Brain microvascular endothelial cell (primary cell): ENCODE measurements at regions not wholly inside any gene's neighbourhood (a gene's known extent, or its start where the extent isn't known, plus 50 kb on each side); places are given as distances from the start of the nearest gene placed in this dataset.

Source experiments
- DNase-seq: peaks from one replicate; pipeline ENCODE4 v3.0.0-alpha.2; 2020
- H3K27ac ChIP-seq: fragments of 250-450 bp; sonication (Bioruptor Pico); 2 replicates; pipeline ENCODE4 v1.5.1; 2020; ENCODE audit warnings: mild to moderate bottlenecking, moderate library complexity
- H3K27me3 ChIP-seq: fragments of 250-450 bp; sonication (Bioruptor Pico); replicated peaks from 2 replicates; pipeline ENCODE4 v1.5.1; 2020; ENCODE audit warnings: mild to moderate bottlenecking
- H3K36me3 ChIP-seq: fragments of 250-450 bp; sonication (Bioruptor Pico); replicated peaks from 2 replicates; pipeline ENCODE4 v1.5.1; 2020; ENCODE audit warnings: mild to moderate bottlenecking
- H3K4me3 ChIP-seq: 2 replicates; pipeline ENCODE4 v1.5.1; 2011; ENCODE audit warnings: low read depth, mild to moderate bottlenecking, control low read depth, low read length, moderate library complexity
- in situ Hi-C: cut with HindIII; loops from 2 replicates; pipeline ENCODE4 v1.10.0; 2017; ENCODE audit warnings: low sequenced_read_pairs, low pct_ligation_motif_present
- TF ChIP-seq, protein P1 (sequence below): IDR thresholded peaks from 2 replicates; pipeline ENCODE4 v1.5.1; 2011; ENCODE audit warnings: low read depth, mild to moderate bottlenecking, moderate library complexity, low read length, control low read depth, inconsistent platforms; ENCODE audit errors: missing control alignments

DNA sequence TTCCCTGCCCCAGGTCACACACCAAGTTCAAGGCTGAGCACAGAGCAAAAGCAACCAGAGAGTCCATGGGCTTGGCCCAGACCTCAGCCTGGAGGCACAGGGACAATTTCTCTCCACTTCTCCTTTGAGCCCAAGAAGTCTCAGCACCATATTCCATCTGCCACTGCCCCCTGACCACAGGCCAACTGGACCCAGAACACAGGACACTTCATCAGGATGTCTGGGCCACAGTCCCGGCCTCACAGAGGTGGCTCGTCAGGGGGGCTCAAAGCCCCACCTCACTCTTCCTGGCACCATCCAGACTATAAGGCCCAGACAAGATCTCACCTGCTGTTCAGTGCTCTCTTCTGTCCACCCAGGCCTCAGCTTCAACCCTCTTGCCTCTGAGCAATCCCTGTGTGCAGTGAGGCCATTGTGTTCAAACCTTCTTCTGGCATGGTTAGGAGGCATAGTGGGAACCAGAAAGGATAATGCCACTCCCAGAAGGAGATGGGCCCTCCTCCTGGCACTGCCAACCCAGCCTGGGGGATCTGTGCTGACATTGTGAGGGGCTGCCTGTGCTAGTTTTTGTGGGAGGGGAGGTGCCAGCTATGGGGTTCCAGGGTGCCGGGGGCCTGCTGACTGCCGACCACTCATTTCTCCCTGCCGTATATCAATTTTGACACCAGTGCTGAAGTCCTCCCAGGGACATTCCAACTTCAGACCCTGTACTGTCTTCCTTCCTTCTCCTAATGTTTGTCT is 49.7 kb upstream of the ANTXRL start:
- Histone ChIP-seq H3K4me3 (no peak overlapping the region), H3K27ac (no peak overlapping the region), H3K36me3 (no peaks in the 10 kb centered on the region), H3K27me3 (peaks cover 2% of the 10 kb centered on the region)
- in situ Hi-C loops = no loop called here
- TF ChIP-seq, protein P1, sequence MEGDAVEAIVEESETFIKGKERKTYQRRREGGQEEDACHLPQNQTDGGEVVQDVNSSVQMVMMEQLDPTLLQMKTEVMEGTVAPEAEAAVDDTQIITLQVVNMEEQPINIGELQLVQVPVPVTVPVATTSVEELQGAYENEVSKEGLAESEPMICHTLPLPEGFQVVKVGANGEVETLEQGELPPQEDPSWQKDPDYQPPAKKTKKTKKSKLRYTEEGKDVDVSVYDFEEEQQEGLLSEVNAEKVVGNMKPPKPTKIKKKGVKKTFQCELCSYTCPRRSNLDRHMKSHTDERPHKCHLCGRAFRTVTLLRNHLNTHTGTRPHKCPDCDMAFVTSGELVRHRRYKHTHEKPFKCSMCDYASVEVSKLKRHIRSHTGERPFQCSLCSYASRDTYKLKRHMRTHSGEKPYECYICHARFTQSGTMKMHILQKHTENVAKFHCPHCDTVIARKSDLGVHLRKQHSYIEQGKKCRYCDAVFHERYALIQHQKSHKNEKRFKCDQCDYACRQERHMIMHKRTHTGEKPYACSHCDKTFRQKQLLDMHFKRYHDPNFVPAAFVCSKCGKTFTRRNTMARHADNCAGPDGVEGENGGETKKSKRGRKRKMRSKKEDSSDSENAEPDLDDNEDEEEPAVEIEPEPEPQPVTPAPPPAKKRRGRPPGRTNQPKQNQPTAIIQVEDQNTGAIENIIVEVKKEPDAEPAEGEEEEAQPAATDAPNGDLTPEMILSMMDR = no peak
- no peak for DNase-seq
